NCI-H1694 (cell line): ENCODE measurements at regions not wholly inside any gene's neighbourhood (a gene's known extent, or its start where the extent isn't known, plus 50 kb on each side); places are given as distances from the start of the nearest gene placed in this dataset.
A peak's percentile ranks its signal among the peaks of the same experiment; 100 is the strongest.
"Not testable (repeated sequence)": the region's sequence is repeated elsewhere in the genome, so short reads cannot be mapped to it uniquely, and the experiment has no call there.

Experiments
- DNase-seq: peaks from one replicate; lab custom pipeline; 2025; lab: John Stamatoyannopoulos, UW

DNA sequence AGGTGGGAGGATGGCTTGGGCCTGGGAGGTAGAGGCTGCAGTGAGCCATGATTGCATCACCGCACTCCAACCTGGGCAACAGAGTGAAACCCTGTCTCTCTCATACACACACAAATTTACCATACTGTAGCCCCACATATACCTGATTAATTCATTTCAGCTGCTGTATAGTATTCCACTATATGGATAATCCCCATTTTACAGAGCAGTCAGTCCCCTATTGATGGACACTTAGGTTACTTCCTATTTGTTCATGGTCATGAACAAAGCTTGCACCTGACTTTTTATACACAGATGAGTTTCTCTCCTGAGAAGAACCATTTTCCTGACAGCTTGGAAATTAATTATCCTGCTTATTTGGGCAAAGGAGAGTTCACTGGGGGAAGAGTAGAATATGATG, 59.2 kb downstream of the EMX2 start:
- DNase-seq, result no peak

DNA sequence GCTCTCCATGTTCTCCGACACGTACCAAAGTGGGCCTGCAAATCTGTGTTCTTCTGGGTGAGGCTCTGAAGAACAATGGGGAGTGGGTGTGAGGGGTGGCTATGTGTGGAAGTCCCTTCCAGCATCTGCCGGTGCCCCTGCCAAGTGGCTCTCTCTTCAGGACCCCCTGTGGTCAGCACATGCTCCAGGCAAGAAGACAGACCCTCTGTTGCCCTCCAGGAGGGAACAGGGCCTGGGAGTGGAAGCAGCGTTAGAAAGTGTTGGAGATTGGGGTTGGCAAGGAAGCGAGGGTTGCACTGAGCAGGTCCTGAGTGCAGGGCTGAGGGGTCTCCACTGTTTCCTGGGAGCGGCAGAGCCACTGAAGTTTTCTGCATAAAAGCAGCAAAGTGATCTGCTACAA, 60.5 kb downstream of the EMX2 start:
- DNase-seq, result no peak

DNA sequence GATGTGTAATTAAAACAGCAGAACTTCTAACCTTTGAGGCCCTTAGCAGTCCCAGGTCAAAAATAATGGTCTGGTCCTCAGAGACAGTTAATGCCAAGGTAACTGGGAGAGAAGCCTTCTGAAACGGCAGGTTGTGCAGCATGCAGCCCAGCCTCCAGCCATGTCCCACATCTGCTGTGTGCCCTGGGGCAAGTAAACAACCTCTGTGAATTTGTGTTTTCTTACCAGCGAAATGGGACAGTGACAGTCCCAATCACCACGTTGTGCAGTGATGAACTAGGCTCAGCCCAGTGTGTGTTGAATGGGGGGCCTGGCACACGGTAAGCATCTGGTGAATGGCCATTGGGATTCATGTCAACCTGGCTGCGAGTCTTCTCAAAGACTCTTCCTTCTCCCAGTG, 61.2 kb downstream of the EMX2 start:
- DNase-seq, result no peak

DNA sequence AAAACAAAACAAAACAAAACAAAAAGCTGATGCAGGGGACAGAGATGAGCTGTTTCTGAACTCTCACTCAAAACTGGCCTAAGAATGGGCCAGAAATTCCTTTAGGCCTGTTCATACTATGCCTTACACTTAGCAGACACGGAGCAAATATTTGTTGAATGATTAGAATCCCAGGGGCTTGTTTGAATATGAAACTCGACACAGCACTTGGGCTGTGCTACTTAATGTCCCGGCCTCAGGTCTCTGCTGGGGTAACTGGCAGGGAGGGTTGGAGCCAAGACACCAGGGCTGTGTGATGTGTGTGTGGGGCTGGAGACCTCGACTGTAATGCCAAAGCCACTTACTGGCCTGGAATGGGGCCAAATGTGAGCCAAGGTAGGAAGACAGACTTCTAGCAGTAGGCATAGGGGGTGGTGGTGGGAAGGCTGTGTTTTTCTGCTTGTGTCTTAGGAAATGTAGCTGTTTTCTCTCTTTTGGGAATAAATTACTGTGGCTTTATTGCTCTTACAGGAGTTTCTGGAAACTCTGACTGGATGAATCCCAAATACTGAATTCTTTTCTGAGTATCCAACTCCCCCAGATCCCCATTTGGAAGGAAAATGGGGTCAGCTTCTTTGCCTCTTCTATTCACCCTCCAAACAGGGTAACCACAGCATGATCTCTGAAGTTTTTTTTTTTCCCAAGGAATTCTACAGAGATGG, 66.7 kb downstream of the EMX2 start:
- DNase-seq, result no peak

DNA sequence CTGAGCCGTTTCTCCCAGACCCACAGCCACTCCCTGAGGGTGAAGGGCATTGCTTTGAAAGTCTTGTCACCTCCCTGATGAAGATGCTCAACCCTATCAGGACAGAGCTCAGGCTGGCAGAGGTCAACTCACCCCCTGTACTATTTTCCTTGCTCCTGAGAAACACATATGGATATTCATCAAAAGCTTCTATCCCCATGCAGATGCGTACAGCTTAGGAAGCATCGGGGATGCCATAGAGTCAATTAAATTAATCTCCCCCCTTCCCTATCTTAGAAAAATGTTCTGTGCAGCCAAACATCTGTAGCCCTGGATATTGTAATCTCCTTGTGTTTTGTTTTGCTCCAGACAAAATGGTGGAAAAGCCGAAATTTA, 67.2 kb downstream of the EMX2 start:
- DNase-seq, result no peak

DNA sequence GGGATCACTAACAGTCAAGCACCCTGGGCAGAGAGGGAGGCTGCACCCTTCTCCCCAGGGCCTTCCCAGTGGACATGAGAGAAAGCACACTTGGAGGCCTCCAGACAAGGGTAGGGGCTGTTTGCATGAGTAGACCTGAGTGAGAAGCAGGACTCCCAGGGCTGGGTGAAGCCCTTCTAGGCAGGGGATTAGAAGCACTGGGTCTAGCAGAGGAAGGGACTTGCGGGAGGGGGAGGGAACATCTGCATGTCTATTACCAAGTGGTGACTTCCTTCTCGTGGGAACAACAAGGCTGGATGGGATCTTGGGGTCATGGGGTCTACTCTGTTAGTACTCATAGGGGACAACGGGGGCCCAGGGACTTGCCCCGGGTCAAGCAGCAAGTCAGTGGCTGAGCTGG, 67.8 kb downstream of the EMX2 start:
- DNase-seq, result no peak

DNA sequence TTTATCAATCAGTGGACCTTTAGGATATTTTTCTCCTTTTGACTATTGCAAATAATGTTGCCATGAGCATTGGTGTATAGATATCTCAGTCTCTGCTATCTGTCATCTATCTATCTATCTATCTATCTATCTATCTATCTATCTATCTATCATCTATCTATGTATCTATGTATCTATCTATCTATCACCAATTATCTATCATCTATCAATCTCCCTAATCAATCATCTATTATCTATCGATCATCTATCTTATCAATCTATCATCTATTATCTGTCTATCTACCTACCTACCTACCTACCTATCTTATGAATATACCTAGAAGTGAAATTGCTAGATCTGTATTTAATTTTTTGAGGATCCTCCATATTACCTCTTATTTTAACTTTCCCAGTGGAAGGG, 69.6 kb downstream of the EMX2 start:
- no peak for DNase-seq

DNA sequence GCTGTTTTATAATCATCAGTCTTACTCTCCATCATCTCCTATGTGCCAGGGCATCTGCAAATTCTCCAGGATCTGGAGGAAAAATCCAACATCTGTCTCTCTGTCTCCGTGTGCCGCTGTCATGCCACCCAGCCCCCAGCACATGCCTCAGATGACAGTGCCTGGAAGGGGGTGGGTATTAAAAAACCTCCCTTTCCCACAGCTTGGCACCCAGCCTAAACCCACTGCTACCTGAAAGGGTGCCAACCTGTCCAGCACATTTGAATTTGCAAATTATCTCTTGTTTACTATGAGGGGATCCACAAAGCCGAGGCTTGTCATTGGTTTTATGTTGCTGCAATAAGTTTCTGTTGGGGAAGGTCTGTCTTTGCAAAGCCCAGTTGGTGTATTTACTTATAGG, 73.1 kb downstream of the EMX2 start:
- DNase-seq, result no peak

DNA sequence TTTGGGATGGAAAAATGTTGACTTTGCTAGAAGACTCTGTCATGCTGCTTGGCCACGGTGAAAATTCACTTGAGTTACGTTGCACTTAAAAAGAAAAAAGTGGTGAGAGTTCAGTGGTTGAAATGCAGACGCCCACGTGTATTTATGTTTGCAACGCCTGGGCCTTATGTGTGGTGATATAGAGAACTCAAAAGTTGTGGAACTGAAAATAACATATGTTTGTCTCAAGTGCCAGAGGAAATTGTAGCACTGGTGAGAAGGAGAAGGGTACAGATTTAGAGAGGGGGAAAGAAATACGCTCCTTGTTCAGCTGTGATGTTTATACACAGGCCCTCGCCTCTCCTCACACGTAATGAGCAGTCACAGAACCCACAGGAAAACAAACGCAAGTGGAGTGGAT, 73.6 kb downstream of the EMX2 start:
- no peak for DNase-seq

DNA sequence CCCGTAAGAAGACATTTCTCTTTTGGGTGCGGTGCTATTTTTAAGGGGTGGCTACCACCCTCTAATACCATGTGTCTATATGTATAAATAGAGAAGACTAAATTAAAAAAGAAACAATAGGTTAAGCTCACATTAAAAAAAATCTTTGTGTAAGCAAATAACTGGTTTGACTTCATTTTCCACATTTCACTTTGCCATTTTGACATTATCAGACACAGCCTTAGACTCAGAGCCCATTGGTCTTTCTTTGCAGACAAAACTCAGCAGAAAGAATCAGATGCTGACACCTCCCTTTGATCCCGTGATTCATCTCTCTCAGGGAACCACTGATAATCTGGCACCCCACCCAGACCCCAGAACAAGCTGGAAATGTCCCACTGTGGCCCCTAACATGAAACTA, 74.5 kb downstream of the EMX2 start:
- no peak for DNase-seq

DNA sequence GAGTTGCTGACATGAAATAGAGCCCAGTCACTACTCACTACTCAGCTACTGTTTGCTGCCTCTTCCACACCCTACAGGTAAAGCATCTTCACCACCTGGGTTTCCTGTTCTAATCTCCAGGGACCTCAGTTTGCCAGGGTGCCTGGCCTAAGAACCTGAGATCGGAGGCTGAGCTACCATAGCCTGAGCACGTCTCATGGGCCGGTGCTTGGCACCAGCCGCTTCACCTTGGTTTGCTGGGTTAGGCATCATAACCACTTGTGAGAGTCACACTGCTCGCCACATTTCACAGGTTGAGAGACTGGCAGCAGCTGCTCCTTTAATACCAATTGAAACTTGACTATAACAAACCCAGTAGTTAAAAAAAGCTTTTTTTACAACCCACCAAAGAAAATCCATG, 75.1 kb downstream of the EMX2 start:
- DNase-seq, result no peak

DNA sequence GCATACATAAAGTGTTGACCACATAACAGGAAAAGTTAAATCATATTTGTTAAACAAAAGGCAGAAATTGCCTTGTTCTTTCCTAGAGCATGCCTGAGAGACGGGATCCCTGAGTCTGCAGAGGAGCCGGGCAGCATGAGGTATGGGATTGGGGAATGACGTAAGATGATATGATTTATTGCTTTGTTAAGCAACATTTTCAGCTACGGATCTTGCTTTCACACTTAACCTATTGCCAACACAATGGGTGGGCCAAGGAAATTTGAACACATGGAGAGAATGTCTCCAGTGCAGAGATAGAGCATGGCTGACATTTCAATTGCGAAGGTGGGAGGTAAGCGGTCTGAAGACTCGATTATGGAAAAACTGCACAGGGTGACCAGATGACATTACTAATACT, 76.7 kb downstream of the EMX2 start:
- DNase-seq, result no peak

DNA sequence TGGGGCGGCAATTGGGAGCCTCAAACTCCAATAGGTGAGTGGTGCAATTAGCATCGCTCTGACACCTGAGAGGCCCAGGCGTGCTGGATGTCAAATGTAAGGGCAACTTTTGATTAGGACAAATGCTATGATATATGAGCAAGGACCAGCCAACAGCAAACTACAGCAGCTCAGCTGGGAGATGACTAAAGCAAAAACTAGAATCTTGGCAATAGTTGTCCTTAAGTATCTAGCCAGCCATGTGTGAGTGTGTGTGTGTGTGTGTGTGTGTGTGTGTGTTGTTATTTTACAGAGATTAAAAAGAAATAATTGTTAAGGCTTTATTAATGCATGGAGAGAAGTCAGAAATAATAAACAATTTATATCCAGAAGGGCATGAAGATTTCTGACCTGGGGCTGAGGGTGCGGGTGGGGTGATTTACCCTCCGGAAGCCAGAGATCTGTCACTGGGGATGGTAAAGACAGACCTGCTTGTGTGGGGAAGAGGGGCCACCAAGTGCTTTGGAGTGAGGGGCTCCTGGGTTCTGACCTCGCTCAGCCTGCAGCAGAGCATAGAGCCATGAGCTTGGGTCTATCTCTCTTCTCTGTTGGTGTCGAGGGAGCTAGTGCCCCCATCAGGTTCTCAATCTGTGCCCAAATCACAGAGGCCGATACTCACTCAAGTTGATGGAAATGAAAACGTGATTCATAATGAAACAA, 77.3 kb downstream of the EMX2 start:
- no peak for DNase-seq

DNA sequence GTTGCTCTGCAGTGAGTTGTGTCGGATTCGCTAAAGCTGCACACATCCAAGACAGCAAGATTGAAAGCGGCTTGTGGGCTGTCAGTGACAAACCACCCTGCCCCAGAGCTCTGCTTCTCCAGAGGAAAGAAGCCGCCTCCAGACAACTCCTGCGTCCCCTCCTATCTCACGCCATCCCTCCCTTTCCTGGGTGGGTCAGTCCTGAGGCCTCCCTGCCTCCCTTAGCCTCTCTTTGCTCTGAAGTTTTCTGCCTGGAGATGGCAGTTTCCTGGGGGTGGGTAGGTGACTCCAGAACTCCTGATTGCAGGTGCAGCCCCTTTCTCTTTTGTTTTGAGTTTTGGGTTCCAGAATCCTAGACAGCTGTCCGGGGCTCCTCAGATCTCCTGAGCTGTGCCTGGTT, 78.7 kb downstream of the EMX2 start:
- DNase-seq, result no peak

DNA sequence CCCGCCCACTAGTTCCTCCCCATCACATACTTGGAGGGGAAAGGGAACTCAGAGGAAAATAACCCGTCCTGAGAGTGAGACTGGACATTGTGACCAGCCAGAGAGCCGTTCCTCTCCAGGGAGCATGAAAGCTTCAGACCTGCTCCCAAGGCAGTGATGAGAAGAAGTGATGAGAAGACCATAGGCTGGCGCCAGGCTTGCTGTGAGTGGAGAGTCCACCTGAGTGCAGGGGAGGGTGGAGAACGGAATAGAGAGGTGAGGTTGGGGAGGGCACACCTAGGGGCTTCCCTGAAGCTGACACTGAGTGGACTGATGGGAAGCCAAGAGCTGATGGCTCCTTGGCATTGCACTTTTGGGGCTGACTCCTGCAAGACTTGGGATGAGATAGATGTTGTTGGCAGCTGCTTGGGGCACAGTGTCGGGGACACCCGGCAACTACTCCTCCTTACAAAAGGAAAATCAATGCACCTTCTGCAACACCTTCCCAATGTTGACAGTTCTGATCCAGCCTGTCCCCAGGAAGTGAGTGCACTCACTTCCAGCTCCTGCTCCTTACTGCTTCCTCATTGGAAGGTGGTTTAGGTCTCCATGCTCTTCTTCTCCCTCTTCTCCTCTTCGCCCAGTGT, 79.4 kb downstream of the EMX2 start:
- no peak for DNase-seq

DNA sequence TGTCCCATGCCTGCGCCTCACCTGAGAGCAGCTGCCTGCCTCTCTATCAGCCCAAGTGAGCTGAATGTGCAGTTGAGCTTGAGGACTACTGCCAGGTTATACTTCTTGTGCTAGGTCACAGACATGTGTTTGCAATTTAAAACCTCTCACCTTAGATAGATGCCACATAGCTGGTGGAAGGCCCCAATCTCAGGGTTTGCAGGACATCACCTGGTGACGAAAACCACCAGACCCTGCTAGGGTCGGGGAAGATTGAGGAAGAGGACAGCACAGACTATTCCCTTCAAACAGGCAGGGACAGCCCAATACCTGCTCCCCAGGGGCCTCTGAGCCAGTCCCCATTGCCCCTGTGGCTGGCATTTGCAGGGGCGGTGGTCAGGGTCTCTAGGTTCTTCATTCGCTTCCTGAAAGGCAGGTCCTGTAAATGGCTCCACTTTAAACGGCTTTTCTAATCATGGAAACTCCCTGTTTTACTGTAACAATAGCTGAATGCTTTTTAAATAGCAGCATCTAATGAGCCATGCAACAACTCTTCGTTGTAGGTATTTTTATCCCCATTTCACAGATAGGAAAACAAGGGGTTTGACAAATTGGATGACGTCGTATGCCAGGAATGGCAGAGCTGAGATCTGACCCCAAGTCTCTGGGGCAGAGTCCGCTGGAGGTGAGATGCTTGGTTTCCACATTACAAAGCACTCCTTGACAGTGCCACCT, 80.1 kb downstream of the EMX2 start:
- no peak for DNase-seq

DNA sequence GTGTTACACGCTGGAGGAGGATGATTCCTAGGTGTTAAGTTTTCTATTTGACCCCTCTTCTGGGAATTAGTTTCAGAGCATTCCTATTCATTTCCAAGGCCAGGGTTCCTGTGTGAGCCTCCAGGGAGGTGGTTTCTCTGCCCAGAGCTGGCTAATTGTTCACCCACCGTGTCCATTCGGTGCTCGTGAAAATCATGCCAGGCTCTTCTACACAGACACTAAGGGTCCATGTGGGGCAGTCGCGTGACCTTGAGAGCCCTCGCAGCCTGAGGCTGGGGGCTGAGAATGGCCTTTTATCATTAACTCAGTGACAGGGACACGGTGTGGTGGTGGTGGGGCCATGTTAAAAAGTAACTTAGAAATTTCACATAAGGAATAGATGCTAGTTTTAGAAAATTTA, 83.7 kb downstream of the EMX2 start:
- DNase-seq, result no peak

DNA sequence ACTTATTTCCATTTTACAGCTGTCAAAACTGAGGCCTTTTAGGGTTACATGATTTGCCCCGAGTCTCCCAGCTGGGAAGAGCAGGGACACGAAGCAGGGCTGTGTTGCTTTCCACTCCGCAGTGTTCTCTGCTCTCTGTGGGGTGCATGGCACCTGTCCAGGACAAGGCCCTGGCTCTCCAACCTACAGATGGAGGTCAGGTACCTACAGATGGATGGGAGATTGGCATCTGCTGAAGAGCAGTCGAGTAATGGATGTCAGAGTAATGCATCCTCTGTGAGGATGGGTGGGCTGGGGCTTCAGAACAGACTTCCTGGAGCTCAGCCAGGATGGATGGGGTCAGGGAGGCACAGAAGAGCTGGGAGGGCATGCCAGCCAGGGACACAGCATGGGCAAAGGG, 85.0 kb downstream of the EMX2 start:
- peak; percentile 6 for DNase-seq

DNA sequence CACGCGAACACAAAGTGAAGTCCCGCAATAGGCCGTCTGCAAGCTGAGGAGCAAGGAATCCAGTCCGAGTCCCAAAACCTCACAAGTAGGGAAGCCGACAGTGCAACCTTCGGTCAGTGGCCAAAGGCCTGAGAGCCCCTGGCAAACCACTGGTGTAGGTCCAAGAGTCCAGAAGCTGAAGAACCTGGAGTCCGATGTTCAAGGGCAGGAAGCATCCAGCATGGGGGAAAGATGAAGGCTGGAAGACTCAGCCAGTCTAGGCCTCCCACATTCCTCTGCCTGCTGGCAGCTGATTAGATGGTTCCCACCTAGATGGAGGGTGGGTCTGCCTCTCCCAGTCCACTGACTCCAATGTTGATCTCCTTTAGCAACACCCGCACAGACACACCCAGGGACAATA, 87.2 kb downstream of the EMX2 start:
- DNase-seq, result not testable (repeated sequence)

DNA sequence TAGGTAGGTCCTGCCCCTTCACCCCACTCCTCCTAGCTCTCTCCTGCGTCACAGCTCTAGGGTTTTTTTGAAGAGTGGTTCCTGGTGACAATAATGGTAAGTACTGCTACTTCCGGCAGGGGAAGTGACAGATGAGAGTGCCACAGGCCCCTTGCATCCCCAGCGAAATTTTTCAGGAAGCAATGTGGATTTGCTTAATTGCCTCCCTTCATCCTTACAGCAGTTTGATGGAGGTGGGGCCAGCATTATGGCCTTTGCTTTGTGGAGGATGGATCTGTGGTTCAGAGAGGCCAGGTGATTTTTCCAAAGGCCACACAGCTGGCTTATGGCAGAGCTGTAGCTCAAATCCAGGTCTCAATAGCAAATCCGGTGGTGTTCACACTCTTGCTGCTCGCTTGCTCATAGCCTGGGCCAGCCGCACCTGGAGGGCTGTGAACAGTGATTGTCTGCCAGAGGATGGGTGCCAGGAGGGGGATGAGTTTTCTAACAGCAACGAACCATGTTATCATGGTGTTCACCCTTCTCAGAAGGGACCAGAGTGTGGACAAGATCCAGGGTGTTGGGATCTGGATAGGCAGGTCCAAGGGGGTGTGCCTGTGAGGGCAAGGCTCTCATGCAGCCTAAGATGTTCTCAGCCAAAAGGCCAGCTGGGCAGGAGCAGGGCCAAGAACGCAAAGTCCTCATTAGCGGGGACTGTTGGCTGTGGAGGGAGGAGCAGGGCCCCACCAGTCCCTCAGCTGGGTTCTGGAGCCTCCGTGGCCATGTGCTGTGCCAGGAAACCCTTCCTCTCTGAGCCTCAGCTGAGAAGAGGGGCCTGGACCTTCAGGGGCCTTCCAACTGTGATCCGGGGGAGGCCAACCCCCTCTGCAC, 89.0 kb downstream of the EMX2 start:
- peak; percentile 3 for DNase-seq

DNA sequence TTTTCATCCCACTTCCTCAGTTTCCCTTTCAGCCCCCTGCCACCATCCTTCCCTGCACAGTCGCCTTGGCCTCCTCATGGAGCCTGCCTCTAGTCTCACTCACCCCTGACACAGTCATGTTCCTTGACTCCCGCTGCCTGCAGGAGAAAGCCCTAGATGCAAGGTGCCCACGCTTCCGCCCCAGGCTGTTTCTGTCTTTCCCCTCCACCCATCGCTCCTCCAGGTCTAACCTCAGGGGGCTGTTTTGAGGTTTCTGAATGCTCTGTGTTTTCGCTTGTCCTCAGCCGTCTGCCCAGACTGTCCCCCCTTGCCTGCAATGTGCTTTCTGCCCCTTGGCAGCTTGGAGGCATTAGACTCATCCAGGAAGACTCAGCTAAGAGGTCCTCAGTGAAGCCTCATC, 89.9 kb downstream of the EMX2 start:
- DNase-seq, result no peak

DNA sequence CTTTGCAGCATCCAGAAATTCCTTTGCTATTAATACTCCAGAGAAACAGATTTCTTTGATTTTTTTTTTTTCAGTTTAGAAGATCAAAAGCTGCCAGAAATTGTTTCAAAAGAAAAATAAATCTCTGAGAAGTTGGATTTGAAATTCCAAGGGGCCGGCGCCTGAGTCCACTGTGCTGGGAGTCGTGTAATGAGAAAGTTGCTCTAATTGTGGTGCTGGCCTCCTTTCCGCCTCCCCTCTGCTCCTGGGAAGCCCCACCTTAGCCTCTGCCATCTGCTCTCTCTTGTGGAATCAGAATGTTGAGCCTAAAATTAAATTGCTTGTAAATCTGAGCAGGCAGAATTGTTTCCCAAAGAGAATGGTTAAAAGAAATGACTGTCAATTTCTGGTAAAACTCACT, 93.3 kb downstream of the EMX2 start:
- peak; percentile 2 for DNase-seq
